ENCODE measurements at regions not wholly inside any gene's neighbourhood (a gene's known extent, or its start where the extent isn't known, plus 50 kb on each side); places are given as distances from the start of the nearest gene placed in this dataset.

DNA sequence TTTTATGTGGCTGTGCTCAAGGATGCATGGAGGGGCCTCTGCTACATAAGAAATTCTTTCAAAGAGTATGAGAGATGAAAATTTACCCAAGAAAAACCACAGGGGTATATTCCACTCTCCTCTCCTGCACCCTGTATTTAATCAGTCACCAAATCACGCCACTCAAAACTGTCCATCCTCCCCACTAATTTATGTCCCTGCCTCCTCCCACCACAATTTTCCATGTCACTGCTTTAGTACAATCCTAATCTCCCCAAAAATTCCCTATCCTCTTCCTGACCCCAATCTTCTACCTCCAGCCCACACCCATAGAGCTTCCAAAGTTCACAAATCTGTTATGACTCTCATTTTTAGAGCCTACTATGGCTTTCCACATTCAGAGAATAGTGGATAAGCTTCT lies 125.2 kb upstream of the CDH6 start:
- no peaks in the 10 kb centered on the region for H3K9me3 ChIP-seq (ENCODE audit: low read length)
- no peaks in the 10 kb centered on the region for H3K4me1 ChIP-seq (ENCODE audit: low read length)
- H3K9me2 ChIP-seq (replicated peaks; ENCODE audit: insufficient read depth, low read length), result no peaks in the 10 kb centered on the region
- no peaks in the 10 kb centered on the region for H3K79me2 ChIP-seq (ENCODE audit: low read length)
- H3K9ac ChIP-seq (ENCODE audit: low read length), result no peak overlapping the region
- no peaks in the 10 kb centered on the region for H4K20me1 ChIP-seq (ENCODE audit: insufficient read depth, low read depth, low read length)
- H2AFZ ChIP-seq (ENCODE audit: low read length), result no peak overlapping the region
- H3K27me3 ChIP-seq (ENCODE audit: low read length), result no peaks in the 10 kb centered on the region
- no peak overlapping the region for H3K4me2 ChIP-seq (ENCODE audit: low read depth, low read length, poor library complexity, severe bottlenecking)
- no peak overlapping the region for H3K27ac ChIP-seq (ENCODE audit: low read length)
- H3K36me3 ChIP-seq (ENCODE audit: insufficient read depth, low read length), result no peaks in the 10 kb centered on the region
- H3K4me3 ChIP-seq (ENCODE audit: low read length), result no peak overlapping the region
- DNase-seq, result no peak

DNA sequence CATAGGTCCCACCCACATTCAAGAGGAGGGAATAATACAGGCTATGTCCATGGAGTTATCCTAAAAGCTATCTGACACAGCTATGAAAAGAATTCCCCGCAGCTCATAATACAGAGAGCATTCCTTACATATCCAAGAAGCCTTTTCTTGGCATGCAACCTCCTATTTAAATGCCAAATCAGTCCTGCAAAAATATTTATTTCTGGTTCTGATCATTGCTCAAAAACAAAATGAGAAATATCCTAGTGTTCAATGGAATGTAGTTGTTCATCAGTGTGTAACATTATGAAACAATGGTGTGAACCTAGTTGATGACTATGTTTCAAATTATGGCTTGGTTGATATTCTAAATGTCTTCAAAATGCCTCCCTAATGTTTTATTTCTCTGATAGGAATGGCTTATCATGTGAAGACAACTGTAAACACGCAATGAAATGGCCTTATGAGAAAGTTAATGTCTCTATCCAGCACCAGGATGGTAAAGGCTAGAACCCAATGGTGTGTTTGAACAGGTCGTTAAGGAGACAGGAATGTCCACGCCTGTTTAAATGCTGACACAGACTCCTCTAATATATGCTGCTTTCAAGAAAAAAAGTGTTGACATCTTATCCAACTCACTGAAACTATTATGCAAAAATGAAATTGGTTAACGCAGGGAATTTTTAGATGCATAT lies 126.7 kb upstream of the CDH6 start:
- Histone ChIP-seq H3K36me3 (ENCODE audit: insufficient read depth, low read length) (no peaks in the 10 kb centered on the region), H3K27me3 (ENCODE audit: low read length) (no peaks in the 10 kb centered on the region), H3K4me2 (ENCODE audit: low read depth, low read length, poor library complexity, severe bottlenecking) (no peak overlapping the region), H3K9me2 (replicated peaks; ENCODE audit: insufficient read depth, low read length) (no peaks in the 10 kb centered on the region), H3K9ac (ENCODE audit: low read length) (no peak overlapping the region), H3K79me2 (ENCODE audit: low read length) (no peaks in the 10 kb centered on the region), H3K9me3 (ENCODE audit: low read length) (no peaks in the 10 kb centered on the region), H3K4me1 (ENCODE audit: low read length) (no peaks in the 10 kb centered on the region), H4K20me1 (ENCODE audit: insufficient read depth, low read depth, low read length) (no peaks in the 10 kb centered on the region), H3K4me3 (ENCODE audit: low read length) (no peak overlapping the region), H3K27ac (ENCODE audit: low read length) (no peak overlapping the region), H2AFZ (ENCODE audit: low read length) (no peak overlapping the region)
- DNase-seq, result no peak

DNA sequence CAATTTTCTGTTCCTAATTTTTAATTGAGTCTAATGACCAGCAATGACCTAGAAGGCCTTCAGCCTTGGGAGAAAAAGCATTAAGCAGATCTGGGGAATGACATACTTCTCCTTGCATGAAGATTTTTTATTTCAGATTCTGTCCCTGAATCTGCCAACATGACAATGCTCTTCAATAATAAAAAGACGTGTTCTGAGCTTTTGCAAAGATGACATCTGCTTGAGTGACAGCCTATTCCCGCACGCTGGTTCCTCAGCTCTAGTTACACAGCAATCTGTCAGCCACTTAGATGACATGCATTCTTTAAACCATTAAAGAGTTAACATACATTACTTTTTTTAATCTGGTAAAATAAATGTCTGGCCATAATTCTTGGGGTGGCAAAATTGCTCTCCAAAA lies 129.3 kb upstream of the CDH6 start:
- no peak for DNase-seq
- Histone ChIP-seq H2AFZ (ENCODE audit: low read length) (no peak overlapping the region), H3K4me2 (ENCODE audit: low read depth, low read length, poor library complexity, severe bottlenecking) (no peak overlapping the region), H3K9me2 (replicated peaks; ENCODE audit: insufficient read depth, low read length) (no peaks in the 10 kb centered on the region), H3K79me2 (ENCODE audit: low read length) (no peaks in the 10 kb centered on the region), H3K36me3 (ENCODE audit: insufficient read depth, low read length) (no peaks in the 10 kb centered on the region), H3K4me1 (ENCODE audit: low read length) (no peaks in the 10 kb centered on the region), H3K27ac (ENCODE audit: low read length) (no peak overlapping the region), H3K9ac (ENCODE audit: low read length) (no peak overlapping the region), H3K9me3 (ENCODE audit: low read length) (no peaks in the 10 kb centered on the region), H4K20me1 (ENCODE audit: insufficient read depth, low read depth, low read length) (no peaks in the 10 kb centered on the region), H3K27me3 (ENCODE audit: low read length) (no peaks in the 10 kb centered on the region), H3K4me3 (ENCODE audit: low read length) (no peak overlapping the region)

DNA sequence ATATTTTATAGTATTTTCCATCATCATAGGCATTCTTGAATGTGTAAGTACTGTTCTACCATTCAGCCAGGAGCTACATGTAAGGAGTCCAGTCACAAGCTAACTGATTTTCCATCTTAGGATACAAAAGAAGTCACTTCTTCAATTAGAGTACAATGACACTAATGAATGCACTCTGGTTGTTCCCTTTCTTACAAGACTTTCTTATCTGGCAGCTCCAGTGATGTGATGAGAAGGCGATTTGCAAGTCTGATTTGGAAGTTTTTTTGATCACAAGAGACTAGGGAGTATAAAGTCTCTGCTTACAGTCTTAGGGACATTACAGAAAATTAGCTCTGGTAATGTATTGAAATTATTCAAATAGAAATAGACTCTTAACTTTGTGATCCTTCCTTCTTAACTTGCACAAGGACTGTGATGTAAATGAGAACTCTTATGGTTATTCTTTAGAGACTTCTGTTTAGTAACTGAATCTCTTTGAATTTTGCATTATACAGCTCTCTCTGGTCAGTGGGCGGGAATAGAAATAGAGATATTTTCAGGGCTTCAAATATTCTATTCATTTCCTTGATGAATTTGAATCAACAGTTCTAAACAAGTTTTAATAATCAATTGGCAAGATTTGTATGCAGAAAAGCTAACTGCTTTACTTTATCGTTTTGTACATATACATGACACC lies 130.4 kb upstream of the CDH6 start:
- no peaks in the 10 kb centered on the region for H3K79me2 ChIP-seq (ENCODE audit: low read length)
- no peak overlapping the region for H3K27ac ChIP-seq (ENCODE audit: low read length)
- no peak overlapping the region for H2AFZ ChIP-seq (ENCODE audit: low read length)
- no peak overlapping the region for H3K4me2 ChIP-seq (ENCODE audit: low read depth, low read length, poor library complexity, severe bottlenecking)
- H4K20me1 ChIP-seq (ENCODE audit: insufficient read depth, low read depth, low read length), result no peaks in the 10 kb centered on the region
- DNase-seq, result no peak
- H3K36me3 ChIP-seq (ENCODE audit: insufficient read depth, low read length), result no peaks in the 10 kb centered on the region
- H3K9me2 ChIP-seq (replicated peaks; ENCODE audit: insufficient read depth, low read length), result no peaks in the 10 kb centered on the region
- H3K4me3 ChIP-seq (ENCODE audit: low read length), result no peak overlapping the region
- no peaks in the 10 kb centered on the region for H3K27me3 ChIP-seq (ENCODE audit: low read length)
- no peaks in the 10 kb centered on the region for H3K4me1 ChIP-seq (ENCODE audit: low read length)
- no peak overlapping the region for H3K9ac ChIP-seq (ENCODE audit: low read length)
- H3K9me3 ChIP-seq (ENCODE audit: low read length), result no peaks in the 10 kb centered on the region

DNA sequence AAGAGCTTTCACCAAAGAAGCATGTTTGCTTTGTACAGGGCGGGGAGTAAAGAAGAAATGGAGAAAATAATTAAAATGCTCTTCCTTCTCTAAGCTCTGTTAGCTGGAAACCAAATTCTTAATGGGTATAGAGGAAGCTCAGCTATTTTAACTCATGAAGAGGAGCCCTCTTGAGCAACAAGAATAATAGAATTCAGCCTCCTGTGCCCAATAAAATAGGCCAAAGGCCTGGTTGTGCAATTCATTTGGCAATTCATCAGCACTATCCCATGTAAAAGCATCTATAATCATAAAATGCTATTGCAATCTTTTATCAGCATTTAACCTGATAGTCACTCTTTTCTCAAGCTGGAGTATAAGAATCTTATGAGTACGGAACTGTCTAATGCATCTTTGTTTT lies 133.6 kb upstream of the CDH6 start:
- no peaks in the 10 kb centered on the region for H4K20me1 ChIP-seq (ENCODE audit: insufficient read depth, low read depth, low read length)
- H3K4me3 ChIP-seq (ENCODE audit: low read length), result no peak overlapping the region
- no peak overlapping the region for H2AFZ ChIP-seq (ENCODE audit: low read length)
- no peaks in the 10 kb centered on the region for H3K4me1 ChIP-seq (ENCODE audit: low read length)
- H3K9ac ChIP-seq (ENCODE audit: low read length), result no peak overlapping the region
- H3K79me2 ChIP-seq (ENCODE audit: low read length), result no peaks in the 10 kb centered on the region
- no peaks in the 10 kb centered on the region for H3K27me3 ChIP-seq (ENCODE audit: low read length)
- H3K27ac ChIP-seq (ENCODE audit: low read length), result no peak overlapping the region
- H3K4me2 ChIP-seq (ENCODE audit: low read depth, low read length, poor library complexity, severe bottlenecking), result no peak overlapping the region
- no peaks in the 10 kb centered on the region for H3K9me2 ChIP-seq (replicated peaks; ENCODE audit: insufficient read depth, low read length)
- H3K36me3 ChIP-seq (ENCODE audit: insufficient read depth, low read length), result no peaks in the 10 kb centered on the region
- DNase-seq, result no peak
- no peaks in the 10 kb centered on the region for H3K9me3 ChIP-seq (ENCODE audit: low read length)

DNA sequence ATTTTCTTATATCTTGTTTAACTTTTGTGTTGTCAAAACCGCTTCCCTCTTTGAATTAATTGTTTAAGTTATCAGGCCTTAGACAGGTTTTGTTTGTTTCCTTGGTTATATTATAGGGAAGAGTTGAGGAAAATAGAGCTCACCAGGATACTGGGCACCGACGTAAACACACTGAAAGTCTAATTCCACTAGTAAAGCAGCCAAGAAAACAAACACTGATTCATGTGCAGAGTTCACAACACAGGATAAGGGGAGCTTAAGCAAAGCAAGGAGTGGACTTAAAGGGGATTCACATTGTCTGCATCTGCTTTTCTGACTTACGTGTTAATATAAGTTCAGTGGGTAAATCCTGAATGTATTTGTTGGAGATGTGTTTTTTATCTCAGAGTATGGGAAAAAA lies 139.0 kb upstream of the CDH6 start:
- H3K9me2 ChIP-seq (replicated peaks; ENCODE audit: insufficient read depth, low read length), result no peaks in the 10 kb centered on the region
- no peaks in the 10 kb centered on the region for H4K20me1 ChIP-seq (ENCODE audit: insufficient read depth, low read depth, low read length)
- H3K4me2 ChIP-seq (ENCODE audit: low read depth, low read length, poor library complexity, severe bottlenecking), result no peak overlapping the region
- no peaks in the 10 kb centered on the region for H3K4me1 ChIP-seq (ENCODE audit: low read length)
- H3K27me3 ChIP-seq (ENCODE audit: low read length), result no peaks in the 10 kb centered on the region
- H3K4me3 ChIP-seq (ENCODE audit: low read length), result no peak overlapping the region
- H3K36me3 ChIP-seq (ENCODE audit: insufficient read depth, low read length), result no peaks in the 10 kb centered on the region
- no peaks in the 10 kb centered on the region for H3K9me3 ChIP-seq (ENCODE audit: low read length)
- DNase-seq, result no peak
- H3K79me2 ChIP-seq (ENCODE audit: low read length), result no peaks in the 10 kb centered on the region
- no peak overlapping the region for H2AFZ ChIP-seq (ENCODE audit: low read length)
- H3K27ac ChIP-seq (ENCODE audit: low read length), result no peak overlapping the region
- no peak overlapping the region for H3K9ac ChIP-seq (ENCODE audit: low read length)

GRCh38 chr5:31052937-31053658 lies 140.4 kb upstream of the CDH6 start:
- no peak overlapping the region for H3K4me2 ChIP-seq (ENCODE audit: low read depth, low read length, poor library complexity, severe bottlenecking)
- no peaks in the 10 kb centered on the region for H3K27me3 ChIP-seq (ENCODE audit: low read length)
- no peak for DNase-seq
- no peaks in the 10 kb centered on the region for H3K9me3 ChIP-seq (ENCODE audit: low read length)
- H3K27ac ChIP-seq (ENCODE audit: low read length), result no peak overlapping the region
- no peaks in the 10 kb centered on the region for H3K36me3 ChIP-seq (ENCODE audit: insufficient read depth, low read length)
- no peaks in the 10 kb centered on the region for H3K79me2 ChIP-seq (ENCODE audit: low read length)
- H3K9ac ChIP-seq (ENCODE audit: low read length), result no peak overlapping the region
- H3K9me2 ChIP-seq (replicated peaks; ENCODE audit: insufficient read depth, low read length), result no peaks in the 10 kb centered on the region
- no peak overlapping the region for H3K4me3 ChIP-seq (ENCODE audit: low read length)
- no peaks in the 10 kb centered on the region for H3K4me1 ChIP-seq (ENCODE audit: low read length)
- no peaks in the 10 kb centered on the region for H4K20me1 ChIP-seq (ENCODE audit: insufficient read depth, low read depth, low read length)
- no peak overlapping the region for H2AFZ ChIP-seq (ENCODE audit: low read length)

DNA sequence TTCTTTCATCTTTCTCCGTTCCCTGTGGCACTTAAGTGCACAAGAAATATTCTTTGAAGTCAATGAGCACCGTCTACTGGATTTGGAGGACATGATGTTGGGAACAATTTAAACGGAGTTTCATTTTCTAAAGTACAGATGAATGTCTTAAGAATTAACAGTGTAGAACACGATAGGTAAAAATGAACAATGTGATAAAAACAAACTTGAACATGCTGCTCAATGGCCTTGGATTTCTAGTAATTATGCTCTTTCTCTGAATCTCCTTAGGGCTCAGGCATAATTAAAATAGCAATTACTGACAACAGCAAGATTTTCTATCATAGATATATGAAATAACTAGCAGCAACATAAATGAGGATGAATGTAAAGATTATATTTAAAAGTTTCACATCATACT lies 142.2 kb upstream of the CDH6 start:
- H3K79me2 ChIP-seq (ENCODE audit: low read length), result no peaks in the 10 kb centered on the region
- no peak overlapping the region for H3K27ac ChIP-seq (ENCODE audit: low read length)
- no peak for DNase-seq
- H3K9me2 ChIP-seq (replicated peaks; ENCODE audit: insufficient read depth, low read length), result no peaks in the 10 kb centered on the region
- H2AFZ ChIP-seq (ENCODE audit: low read length), result no peak overlapping the region
- H3K9ac ChIP-seq (ENCODE audit: low read length), result no peak overlapping the region
- H3K27me3 ChIP-seq (ENCODE audit: low read length), result no peaks in the 10 kb centered on the region
- H3K36me3 ChIP-seq (ENCODE audit: insufficient read depth, low read length), result no peaks in the 10 kb centered on the region
- no peaks in the 10 kb centered on the region for H3K4me1 ChIP-seq (ENCODE audit: low read length)
- H3K4me2 ChIP-seq (ENCODE audit: low read depth, low read length, poor library complexity, severe bottlenecking), result no peak overlapping the region
- no peaks in the 10 kb centered on the region for H4K20me1 ChIP-seq (ENCODE audit: insufficient read depth, low read depth, low read length)
- peaks cover under 1% of the 10 kb centered on the region; the same call in 1 of the 2 replicates for H3K9me3 ChIP-seq (ENCODE audit: low read length)
- H3K4me3 ChIP-seq (ENCODE audit: low read length), result no peak overlapping the region

Measured in Karpas-422 (cell line).